HG02610 (cell line): ENCODE measurements at regions not wholly inside any gene's neighbourhood (a gene's known extent, or its start where the extent isn't known, plus 50 kb on each side); places are given as distances from the start of the nearest gene placed in this dataset.
A peak's percentile ranks its signal among the peaks of the same experiment; 100 is the strongest.
"Not testable (repeated sequence)": the region's sequence is repeated elsewhere in the genome, so short reads cannot be mapped to it uniquely, and the experiment has no call there.

Source experiments
- ATAC-seq: cut with Tn5 transposase; IDR thresholded peaks from one replicate; pipeline ENCODE4 v1.9.1; 2021; ENCODE audit warnings: mild to moderate bottlenecking, moderate library complexity; ENCODE audit not compliant: unreplicated experiment

DNA sequence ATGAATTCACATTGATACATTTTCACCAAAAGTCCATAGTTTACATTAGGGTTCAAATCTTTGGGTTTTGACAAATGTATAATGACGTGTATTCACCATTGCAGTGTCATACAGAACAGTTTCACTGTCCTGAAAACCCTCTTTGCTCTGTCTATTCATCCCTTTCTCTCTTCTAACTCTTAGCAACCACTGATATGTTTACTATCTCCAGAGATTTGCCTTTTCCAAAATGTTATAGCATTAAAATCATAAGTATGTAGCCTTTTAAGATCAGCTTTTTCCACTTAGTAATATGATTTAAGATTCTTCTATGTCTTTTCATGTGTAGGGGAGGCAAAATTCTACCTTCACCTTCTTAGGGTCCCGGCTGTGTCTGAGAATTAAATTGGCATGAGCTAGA, 203.8 kb downstream of the TPRG1 start:
- no peak for ATAC-seq

DNA sequence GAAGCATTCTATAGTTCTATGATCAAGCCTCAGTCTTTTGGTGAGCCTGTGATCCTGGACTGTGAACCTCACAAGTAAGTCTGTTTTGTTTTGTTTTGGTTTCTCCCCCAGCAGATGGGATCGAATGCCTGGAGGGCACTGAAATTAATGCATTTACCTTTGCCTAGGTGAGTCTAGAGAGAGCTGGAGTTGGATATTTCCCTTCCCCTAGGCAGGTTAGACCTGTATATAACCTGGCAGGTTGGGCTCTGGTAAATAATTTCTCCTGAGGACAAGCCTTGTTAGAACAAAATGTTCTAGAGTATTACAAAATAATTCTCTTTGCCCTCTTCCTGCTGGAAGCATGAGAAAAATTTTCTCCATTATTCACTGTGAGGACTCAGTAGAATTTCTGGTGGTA, 211.9 kb downstream of the TPRG1 start:
- no peak for ATAC-seq

DNA sequence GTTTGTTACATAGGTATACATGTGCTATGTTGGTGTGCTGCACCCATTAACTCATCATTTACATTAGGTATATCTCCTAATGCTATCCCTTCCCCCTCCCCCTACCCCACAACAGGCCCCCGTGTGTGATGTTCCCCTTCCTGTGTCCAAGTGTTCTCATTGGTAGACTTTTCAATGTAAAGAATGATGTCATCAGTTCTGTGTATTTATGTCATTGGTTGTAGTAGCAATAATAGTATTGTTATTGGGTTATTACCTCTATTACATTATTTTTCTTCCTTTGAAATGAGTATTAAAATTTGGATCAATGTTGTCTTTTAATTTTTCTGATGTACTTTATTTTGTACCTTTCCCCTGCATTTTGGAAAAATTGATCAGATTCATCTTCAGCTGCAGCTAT, 214.1 kb downstream of the TPRG1 start:
- ATAC-seq = not testable (repeated sequence)

DNA sequence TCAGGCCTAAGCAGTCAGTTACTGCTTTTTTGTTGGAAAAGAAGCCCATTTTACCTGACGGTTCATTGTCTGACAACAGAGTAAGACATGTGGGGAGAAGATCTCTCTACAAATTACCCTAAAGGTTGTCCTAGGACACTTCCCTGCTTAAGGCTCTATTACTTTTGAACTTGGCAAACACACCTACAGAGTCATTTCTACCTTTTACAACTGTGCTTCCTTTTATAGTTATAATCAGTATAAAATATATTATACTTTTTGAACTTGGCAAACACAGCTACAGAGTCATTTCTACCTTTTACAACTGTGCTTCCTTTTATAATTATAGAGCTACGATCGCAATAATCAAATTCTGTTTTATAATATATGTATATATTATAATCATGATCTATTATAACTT, 215.0 kb downstream of the TPRG1 start:
- ATAC-seq = no peak

DNA sequence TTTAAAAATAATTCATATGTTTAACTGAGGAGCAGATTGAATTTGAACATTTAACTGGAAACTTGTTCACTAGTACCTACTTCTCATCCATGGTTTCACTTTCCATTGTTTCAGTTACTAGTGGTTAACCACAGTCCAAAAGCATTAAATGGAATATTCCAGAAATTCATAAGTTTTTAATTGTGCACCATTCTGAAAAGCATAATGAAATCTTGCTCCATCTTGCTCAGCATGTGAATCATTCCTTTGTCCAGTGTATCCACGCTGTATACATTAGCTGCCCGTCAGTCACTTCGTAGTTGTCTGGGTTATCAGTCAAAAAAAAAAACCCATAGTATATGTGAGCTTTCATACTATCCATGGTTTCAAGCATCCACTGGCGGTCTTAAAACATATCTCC, 217.6 kb downstream of the TPRG1 start:
- no peak for ATAC-seq

DNA sequence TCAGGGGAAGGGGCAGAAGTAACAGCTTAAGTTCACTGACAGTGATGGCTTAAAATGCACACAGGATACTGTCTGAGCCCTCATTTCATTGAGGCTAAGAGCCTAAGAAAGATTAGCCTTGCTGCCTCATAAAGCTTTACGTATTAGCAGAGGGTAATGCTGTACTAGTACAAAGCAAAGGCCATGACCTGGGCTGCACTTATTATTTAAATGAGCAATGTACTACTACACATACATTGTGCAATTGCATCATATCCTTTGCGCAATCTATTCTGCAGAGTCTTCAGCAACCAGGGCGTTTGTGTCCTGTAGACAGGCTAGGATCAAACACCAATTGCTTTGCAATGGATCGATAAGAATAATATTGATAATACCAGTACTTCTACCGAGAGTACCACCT, 221.8 kb downstream of the TPRG1 start:
- no peak for ATAC-seq

DNA sequence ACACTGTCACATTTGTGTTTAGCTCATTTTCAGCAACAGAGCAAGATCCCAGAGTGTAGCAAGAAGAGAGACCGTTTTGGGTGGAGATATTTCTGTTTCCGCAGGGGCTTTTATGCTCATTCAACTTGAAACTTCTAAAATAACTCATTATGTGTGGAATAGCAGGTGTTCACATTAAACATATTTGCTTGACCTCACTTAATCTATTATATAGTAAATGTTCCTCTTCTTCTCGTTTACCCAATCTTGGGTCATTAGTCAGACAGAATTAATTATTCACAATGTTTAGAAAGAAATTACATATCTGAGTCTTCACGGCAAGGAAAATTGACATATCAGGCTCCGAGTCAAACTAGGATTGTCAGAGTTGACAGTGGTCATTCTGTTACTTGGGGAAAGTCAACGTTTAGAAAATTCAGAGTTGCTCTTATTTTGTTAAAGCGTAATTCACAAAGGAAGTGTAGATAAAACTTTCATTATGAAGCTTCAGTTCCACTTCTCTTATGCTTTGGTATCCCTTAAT, 222.9 kb downstream of the TPRG1 start:
- ATAC-seq = peak; percentile 86

DNA sequence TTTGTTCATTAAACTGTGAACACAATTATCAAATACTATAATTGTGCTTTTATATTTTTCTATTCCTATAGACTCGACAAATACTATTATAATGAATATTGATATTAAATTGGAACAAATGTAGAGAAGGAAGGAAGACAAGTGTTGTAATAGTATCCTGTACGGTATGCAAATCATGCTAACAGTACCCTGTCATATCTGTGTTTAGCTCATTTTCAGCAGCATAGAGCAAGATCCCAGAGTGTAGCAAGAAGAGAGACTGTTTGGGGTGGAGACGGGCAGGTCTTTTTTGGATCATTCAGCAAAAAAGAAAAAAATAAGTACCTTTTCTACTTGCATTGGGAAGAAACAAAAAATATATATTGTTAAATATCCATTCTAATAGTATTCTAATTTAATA, 224.1 kb downstream of the TPRG1 start:
- ATAC-seq = no peak

DNA sequence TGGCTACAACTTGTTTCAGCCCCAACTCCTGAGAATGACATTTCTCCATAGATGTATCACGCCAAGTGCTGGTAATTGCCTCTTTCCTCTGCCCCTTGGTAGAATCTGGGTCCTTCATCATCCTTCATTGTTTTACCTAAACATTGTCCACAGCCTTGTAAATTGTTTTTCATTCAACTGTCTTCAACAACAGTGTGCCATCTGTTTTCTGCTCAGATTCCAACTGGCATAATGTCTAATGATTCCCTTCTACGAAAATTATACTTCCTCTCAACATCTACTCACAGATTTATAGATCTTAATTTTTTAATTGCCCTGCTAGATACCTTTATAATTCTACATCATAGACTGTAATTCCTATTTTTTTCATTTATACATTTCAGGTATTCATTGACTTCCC, 226.9 kb downstream of the TPRG1 start:
- no peak for ATAC-seq

DNA sequence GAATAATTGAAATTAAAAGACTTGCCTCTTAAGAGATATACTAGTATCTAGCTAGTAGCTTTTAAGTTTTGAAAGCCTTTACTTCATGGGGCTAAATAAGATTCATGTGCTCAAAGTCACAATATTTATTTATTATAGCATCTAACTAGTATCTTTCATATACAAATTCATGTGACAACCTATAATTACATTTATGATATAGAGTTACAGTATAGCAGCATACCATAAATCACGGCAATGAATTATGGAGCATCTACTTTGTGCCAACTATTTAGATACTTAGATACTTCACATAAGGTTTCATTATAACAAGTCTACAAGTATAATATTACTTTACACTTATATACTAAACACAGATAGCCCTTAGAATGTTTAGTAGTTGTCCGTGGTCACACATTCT, 229.4 kb downstream of the TPRG1 start:
- no peak for ATAC-seq

DNA sequence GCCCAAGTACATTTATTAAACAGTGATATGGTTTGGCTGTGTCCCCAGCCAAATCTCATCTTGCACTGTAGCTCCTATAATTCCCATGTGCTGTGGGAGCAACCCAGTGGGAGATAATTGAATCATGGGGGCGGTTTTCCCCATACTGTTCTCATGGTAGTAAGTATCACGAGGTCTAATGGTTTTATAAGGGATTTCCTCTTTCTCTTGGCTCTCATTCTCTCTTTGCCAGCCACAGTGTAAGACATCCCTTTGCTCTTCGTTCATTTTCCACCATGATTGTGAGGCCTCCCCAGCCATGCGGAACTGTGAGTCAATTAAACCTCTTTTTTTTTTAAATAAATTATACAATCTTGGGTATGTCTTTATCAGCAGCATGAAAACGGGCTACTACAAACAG, 228.0 kb upstream of the TP63 start:
- no peak for ATAC-seq

DNA sequence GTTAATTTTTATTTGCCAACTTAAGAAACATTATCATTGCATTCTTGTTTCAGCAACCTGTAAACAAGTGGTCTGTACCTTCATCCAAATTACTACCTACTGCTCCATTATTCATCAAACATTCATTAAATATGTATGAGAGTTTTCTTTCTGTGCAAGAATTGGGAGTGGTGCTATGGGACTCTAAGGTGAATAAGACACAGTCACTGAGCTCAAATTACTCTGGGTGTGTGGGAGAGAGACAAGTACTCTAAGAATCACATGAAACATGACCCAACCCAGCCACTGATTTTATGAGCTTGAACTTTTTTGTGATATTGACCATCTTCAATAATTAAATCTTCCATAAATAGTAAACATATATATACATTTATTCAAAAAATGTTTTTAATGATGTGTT, 227.2 kb upstream of the TP63 start:
- no peak for ATAC-seq

DNA sequence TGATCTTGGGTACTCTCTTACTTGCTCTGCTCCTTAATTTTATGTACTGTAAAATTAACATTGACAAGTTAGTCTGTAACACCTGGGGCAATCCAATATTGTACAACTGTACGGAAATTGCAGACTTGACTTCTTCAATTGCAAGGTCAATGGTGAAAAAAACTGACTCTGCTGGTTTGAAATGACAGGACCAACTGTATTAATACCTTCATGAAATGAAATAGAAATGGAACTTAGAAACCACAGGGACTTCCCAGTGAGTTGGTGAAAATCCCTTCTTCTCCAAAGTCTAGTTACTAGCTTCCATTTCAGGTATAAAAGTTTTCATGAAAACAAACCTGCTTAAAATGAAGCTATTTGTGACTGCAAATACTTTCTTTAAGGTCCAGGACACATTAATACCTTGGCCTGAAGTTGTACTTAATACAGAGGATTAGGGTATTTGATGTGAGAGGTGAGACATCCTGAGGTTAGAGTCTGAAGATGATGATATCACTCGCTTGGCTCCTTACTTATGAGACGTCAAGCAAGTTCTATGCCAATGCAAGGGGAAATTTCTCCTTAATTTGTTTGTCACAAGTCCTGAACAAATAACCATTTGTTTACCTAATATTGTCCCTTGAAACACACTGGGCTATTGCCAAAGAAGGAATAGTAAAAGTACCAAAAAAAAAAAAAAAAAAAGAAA, 226.2 kb upstream of the TP63 start:
- ATAC-seq = peak; percentile 82

DNA sequence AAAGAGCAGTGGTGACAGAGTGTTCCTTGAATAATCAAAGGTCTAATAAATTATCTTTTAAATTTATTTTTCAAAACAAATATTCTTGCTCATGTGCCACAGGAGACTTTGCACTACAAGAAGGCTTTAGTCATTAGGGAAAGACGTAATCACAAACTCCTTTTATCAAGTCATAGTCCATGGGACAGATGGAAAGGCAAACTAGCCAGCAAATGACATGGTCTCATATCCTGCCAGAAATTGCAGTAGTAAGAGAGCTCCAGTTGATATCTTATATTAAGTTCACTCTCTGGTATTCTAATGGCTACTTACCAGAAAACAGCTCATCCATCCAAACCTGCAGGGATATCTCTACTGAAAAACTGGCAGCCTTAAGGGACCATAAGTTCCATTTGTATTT, 225.0 kb upstream of the TP63 start:
- ATAC-seq = no peak

DNA sequence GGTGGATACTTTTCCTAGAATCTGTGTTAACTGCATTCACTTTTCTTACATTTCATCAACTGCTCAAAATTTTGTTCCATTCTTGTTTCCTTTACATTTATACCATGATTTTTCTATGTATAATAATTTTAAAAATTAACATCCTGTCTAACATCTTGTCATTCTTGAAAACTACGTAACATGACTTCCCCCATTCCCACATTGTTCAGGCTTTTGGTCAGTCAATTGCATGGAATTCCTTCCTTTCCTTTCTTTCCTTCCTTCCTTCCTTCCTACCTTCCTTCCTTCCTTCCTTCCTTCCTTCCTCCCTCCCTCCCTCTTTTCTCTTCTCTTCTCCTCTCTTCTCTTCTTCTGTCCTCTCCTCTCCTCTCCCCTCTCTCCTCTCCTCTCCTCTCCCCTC, 220.7 kb upstream of the TP63 start:
- no peak for ATAC-seq

DNA sequence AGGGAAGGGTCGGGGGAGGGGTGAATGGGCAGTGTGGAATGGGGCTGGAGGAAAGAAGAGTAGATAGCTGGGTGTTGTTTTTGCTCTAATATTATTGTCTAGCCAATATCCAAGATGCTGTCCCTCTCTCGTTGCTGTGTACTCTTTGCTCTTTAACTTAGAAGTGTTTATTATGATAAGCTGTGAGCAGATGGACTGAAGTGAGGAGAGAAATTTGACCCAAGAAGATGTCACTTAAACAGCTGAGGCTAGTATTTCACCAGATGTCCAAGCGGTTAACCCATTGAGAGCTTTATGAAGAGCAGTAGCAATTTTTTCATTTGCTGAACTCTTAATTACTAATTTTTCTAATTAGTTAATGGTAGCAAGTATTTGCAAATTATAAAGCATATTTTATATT, 212.2 kb upstream of the TP63 start:
- ATAC-seq = no peak

DNA sequence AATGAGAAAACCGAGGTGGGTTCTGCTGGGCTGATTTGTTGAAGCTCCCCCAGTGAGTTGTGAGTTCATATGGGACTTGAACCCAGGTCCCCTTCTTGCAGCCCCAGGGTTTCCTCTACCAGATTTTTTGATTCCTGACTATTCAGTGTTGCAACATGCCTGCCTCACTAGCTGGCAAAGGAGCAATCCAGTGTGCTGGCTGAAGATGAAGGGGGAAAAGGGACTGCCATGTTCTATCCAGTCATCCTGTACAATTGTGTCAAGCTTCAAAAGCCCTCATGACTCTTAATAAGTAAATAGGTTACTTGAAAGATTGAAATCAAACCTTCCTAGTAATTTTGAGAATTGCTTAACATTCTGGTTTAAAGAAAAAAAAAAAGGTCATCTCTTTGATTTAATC, 211.5 kb upstream of the TP63 start:
- ATAC-seq = no peak

DNA sequence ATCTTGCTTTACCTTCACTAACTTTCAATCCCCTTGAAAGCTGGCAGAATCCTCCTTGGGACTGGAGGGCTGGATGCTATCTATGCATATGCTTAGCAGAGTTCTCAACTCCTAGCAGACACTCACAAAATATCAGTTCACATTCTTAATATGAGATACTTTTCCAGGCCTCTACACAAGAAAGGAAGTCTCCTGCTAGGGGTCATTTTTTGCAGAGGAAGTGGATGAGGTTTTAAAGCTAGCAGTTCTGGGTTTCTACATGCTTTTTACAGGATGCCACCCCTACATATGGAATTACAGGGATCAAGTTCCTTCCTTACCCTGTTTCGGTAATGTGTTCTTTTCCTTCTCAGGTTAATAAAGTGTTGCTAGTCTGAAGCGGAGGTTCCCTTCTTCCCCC, 206.3 kb upstream of the TP63 start:
- no peak for ATAC-seq

DNA sequence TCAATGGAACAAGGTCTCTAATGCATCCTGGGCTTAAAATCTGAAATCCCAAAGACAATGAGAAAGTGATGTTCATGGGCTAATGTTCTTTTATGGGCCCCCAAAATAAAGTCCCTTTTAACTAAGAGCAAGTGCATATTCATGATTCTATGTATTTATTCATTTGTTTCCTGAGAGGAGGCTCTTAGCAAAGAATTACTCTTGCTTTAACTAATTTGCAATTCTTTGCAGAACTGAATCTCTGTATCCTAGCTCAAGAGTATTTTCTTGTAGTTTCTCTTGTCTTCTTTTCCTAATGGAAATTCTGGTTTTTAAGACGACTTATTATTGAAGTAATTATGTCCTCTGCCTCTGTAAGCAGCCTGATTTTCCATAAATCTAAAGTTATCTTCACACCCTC, 202.2 kb upstream of the TP63 start:
- ATAC-seq = no peak

DNA sequence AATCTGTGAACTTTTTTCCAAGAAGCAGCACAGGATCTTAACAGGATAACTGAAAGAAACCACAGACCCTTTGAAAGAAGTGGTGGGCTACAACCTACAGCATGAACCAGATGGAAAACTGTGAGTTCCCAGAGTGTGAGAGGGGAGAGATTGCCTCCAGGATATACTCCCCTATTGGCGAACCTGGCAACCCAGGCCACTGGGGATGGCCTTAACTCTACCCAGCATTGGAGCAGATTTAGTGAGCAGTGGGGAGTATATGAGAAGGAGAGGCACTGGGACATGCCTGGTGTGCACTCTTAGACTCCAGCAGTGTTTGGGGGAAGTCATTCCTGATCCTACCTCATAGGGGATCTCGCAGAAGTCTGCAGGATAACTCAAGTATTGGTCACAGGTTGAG, 201.0 kb upstream of the TP63 start:
- no peak for ATAC-seq

DNA sequence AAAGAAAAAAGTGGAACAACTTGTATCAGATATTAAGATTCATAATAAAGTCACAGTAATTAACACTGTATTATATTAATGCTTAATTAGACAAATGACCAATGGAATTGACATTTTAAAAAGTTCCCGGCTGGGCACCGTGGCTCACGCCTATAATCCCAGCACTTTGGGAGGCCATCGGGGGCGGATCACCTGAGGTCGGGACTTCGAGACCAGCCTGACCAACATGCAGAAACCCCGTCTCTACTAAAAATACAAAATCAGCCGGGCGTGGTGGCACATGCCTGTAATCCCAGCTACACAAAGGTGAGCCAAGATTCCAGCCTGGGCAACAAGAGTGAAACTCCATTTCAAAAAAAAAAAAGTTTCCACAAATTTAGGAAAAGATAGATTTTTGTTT, 188.9 kb upstream of the TP63 start:
- not testable (repeated sequence) for ATAC-seq

DNA sequence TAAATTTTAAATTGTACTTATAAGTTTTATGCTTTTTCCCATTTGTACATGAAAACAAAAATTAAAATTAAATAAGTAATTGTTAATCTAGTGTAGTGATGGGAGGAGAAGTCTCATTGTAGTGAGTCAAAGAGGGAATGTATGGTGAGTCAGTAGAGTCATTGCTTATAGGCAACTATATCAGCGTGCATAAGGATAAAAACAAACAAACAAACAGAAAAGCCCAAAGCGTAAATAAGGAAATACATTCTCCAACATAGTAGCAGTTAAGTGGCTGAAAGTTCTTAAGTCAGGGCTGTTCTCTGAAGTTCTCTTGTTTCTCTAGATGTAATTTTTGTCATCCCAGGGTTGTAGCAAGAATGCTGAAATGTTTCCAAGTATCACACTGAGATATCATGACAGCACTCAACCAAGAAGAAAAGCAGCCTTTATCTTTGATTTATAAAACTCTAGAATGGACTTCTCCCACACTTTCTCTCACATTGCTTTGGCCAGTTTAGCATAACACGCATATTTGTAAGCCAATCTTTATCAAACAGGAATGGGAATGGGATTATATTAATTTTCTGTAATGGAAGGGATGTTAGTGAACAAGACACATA, 184.1 kb upstream of the TP63 start:
- no peak for ATAC-seq

DNA sequence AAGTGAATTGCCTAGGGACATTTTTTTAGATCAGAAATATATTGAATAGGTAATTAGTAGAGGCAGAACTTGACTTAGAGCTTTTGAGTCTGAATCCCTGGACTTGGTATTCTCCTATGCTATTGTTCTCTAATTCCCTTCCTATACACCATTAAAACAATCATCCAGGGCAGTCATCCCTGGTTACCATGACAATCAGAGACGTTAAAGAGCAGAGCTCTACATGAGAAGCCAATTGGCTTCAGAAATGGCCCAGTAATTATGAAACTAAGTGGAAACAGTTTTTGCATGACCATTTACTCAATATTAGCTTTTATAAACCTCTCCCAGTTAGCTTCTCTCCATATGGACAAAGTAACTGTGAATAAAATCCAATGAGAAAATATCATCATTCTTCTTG, 182.1 kb upstream of the TP63 start:
- ATAC-seq = no peak
